ENCODE measurements at regions not wholly inside any gene's neighbourhood (a gene's known extent, or its start where the extent isn't known, plus 50 kb on each side); places are given as distances from the start of the nearest gene placed in this dataset.

DNA sequence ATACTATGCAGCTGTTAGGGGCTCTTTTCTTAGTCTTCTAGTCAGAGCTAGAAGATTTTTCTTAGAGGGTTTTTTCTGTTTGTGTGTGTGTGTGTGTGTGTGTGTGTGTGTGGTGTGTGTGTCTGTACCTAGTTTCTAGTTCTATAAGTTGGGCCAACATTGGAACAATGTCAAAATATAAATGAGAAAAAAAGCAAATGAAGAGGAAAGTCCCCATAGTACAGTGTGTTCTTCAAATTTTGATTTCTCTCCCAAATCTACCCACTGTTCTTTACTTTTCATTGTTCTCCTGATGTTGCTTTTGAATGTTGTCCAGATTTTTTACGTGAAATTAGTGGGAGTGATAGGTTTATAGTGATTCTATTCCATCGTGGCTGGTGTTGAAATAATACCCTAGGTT is 2153.4 kb upstream of the RAG2 start:
- TF ChIP-seq, protein P1, sequence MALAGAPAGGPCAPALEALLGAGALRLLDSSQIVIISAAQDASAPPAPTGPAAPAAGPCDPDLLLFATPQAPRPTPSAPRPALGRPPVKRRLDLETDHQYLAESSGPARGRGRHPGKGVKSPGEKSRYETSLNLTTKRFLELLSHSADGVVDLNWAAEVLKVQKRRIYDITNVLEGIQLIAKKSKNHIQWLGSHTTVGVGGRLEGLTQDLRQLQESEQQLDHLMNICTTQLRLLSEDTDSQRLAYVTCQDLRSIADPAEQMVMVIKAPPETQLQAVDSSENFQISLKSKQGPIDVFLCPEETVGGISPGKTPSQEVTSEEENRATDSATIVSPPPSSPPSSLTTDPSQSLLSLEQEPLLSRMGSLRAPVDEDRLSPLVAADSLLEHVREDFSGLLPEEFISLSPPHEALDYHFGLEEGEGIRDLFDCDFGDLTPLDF (CRISPR knock-in tag; IDR thresholded peaks at IDR 0.05), result no peak
- no peak for TF ChIP-seq ESRRA (CRISPR knock-in tag; IDR thresholded peaks at IDR 0.05; ENCODE audit: borderline replicate concordance)
- no peak for TF ChIP-seq TEAD4 (CRISPR knock-in tag; IDR thresholded peaks at IDR 0.05)
- TF ChIP-seq ZNF121 (CRISPR knock-in tag; IDR thresholded peaks at IDR 0.05), result no peak
- no peak for TF ChIP-seq JUN (CRISPR knock-in tag; IDR thresholded peaks at IDR 0.05)
- TF ChIP-seq CTCF (IDR thresholded peaks at IDR 0.05), result no peak
- TF ChIP-seq TCF7 (CRISPR knock-in tag; IDR thresholded peaks at IDR 0.05; ENCODE audit: low read depth), result no peak
- TF ChIP-seq FOXJ3 (CRISPR knock-in tag; IDR thresholded peaks at IDR 0.05; ENCODE audit: borderline replicate concordance), result no peak
- TF ChIP-seq CREB1 (CRISPR knock-in tag; IDR thresholded peaks at IDR 0.05), result no peak
- TF ChIP-seq, protein P2, sequence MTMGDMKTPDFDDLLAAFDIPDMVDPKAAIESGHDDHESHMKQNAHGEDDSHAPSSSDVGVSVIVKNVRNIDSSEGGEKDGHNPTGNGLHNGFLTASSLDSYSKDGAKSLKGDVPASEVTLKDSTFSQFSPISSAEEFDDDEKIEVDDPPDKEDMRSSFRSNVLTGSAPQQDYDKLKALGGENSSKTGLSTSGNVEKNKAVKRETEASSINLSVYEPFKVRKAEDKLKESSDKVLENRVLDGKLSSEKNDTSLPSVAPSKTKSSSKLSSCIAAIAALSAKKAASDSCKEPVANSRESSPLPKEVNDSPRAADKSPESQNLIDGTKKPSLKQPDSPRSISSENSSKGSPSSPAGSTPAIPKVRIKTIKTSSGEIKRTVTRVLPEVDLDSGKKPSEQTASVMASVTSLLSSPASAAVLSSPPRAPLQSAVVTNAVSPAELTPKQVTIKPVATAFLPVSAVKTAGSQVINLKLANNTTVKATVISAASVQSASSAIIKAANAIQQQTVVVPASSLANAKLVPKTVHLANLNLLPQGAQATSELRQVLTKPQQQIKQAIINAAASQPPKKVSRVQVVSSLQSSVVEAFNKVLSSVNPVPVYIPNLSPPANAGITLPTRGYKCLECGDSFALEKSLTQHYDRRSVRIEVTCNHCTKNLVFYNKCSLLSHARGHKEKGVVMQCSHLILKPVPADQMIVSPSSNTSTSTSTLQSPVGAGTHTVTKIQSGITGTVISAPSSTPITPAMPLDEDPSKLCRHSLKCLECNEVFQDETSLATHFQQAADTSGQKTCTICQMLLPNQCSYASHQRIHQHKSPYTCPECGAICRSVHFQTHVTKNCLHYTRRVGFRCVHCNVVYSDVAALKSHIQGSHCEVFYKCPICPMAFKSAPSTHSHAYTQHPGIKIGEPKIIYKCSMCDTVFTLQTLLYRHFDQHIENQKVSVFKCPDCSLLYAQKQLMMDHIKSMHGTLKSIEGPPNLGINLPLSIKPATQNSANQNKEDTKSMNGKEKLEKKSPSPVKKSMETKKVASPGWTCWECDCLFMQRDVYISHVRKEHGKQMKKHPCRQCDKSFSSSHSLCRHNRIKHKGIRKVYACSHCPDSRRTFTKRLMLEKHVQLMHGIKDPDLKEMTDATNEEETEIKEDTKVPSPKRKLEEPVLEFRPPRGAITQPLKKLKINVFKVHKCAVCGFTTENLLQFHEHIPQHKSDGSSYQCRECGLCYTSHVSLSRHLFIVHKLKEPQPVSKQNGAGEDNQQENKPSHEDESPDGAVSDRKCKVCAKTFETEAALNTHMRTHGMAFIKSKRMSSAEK (CRISPR knock-in tag; IDR thresholded peaks at IDR 0.05; ENCODE audit: borderline replicate concordance), result no peak
- no peak for TF ChIP-seq CREM (CRISPR knock-in tag; IDR thresholded peaks at IDR 0.05)
- no peak for TF ChIP-seq ZNF138 (CRISPR knock-in tag; conservative IDR thresholded peaks at IDR 0.05)

All from WTC11 (cell line).